ENCODE measurements at regions not wholly inside any gene's neighbourhood (a gene's known extent, or its start where the extent isn't known, plus 50 kb on each side); places are given as distances from the start of the nearest gene placed in this dataset.

GRCh38 chr20:23282546-23282945 lies 68.0 kb upstream of the NXT1 start:
- ChIA-PET POLR2A (ENCODE audit: low non-redundant PET) (no interaction called here), CTCF (no interaction called here)
- no peak for TF ChIP-seq CTCF (conservative IDR thresholded peaks at IDR 0.05; ENCODE audit: low read depth)
- no peak overlapping the region for H3K27ac ChIP-seq
- no peak for DNase-seq (ENCODE audit: low spot score)

GRCh38 chr20:23282111-23282510 lies 68.5 kb upstream of the NXT1 start:
- DNase-seq (ENCODE audit: low spot score): no peak
- TF ChIP-seq CTCF (conservative IDR thresholded peaks at IDR 0.05; ENCODE audit: low read depth): no peak
- ChIA-PET POLR2A (ENCODE audit: low non-redundant PET) (no interaction called here), CTCF (interaction anchor here (0.6 kb wide), 1 partner anchor 138 kb away, joined by 4 read pairs; no protein-coding TSS in a partner anchor)
- no peak overlapping the region for H3K27ac ChIP-seq

- H3K27ac ChIP-seq: no peak overlapping the region
- TF ChIP-seq CTCF (conservative IDR thresholded peaks at IDR 0.05; ENCODE audit: low read depth): no peak
- ChIA-PET POLR2A (ENCODE audit: low non-redundant PET) (no interaction called here), CTCF (no interaction called here)
- no peak for DNase-seq (ENCODE audit: low spot score)
Measured at GRCh38 chr20:23279836-23280235, 70.8 kb upstream of the NXT1 start.

GRCh38 chr20:23278172-23278571 lies 72.4 kb upstream of the NXT1 start:
- DNase-seq (ENCODE audit: low spot score): no peak
- TF ChIP-seq CTCF (conservative IDR thresholded peaks at IDR 0.05; ENCODE audit: low read depth): no peak
- POLR2A ChIA-PET (ENCODE audit: low non-redundant PET): no interaction called here
- CTCF ChIA-PET: no interaction called here
- H3K27ac ChIP-seq: no peak overlapping the region

GRCh38 chr20:23277316-23277715 lies 73.3 kb upstream of the NXT1 start:
- ChIA-PET CTCF (no interaction called here), POLR2A (ENCODE audit: low non-redundant PET) (no interaction called here)
- no peak for TF ChIP-seq CTCF (conservative IDR thresholded peaks at IDR 0.05; ENCODE audit: low read depth)
- DNase-seq (ENCODE audit: low spot score): no peak
- no peak overlapping the region for H3K27ac ChIP-seq

- ChIA-PET CTCF (interaction anchor here (0.6 kb wide), 1 partner anchor 1153 kb away, joined by 3 read pairs; no protein-coding TSS in a partner anchor), POLR2A (ENCODE audit: low non-redundant PET) (no interaction called here)
- no peak overlapping the region for H3K27ac ChIP-seq
- TF ChIP-seq CTCF (conservative IDR thresholded peaks at IDR 0.05; ENCODE audit: low read depth): no peak
- DNase-seq (ENCODE audit: low spot score): no peak
Measured at GRCh38 chr20:23273776-23274175, 76.8 kb upstream of the NXT1 start.
